HG02623 (cell line): ENCODE measurements at regions not wholly inside any gene's neighbourhood (a gene's known extent, or its start where the extent isn't known, plus 50 kb on each side); places are given as distances from the start of the nearest gene placed in this dataset.
A peak's percentile ranks its signal among the peaks of the same experiment; 100 is the strongest.

Experiments
- ATAC-seq: cut with Tn5 transposase; IDR thresholded peaks from one replicate; pipeline ENCODE4 v1.9.1; 2021; ENCODE audit warnings: moderate library complexity; ENCODE audit not compliant: unreplicated experiment

- no peak for ATAC-seq
These were observed 155.1 kb upstream of the RAI14 start for GRCh38 chr5:34501016-34501415.

- no peak for ATAC-seq
These were observed 154.3 kb upstream of the RAI14 start for GRCh38 chr5:34501840-34502239.

- no peak for ATAC-seq
These were observed 153.5 kb upstream of the RAI14 start for GRCh38 chr5:34502581-34502980.

GRCh38 chr5:34503379-34504253, 152.5 kb upstream of the RAI14 start:
- no peak for ATAC-seq

GRCh38 chr5:34504967-34505366, 151.2 kb upstream of the RAI14 start:
- no peak for ATAC-seq

- no peak for ATAC-seq
These were observed 150.4 kb upstream of the RAI14 start for GRCh38 chr5:34505731-34506130.

GRCh38 chr5:34507933-34508332, 148.2 kb upstream of the RAI14 start:
- no peak for ATAC-seq

- ATAC-seq: no peak
These were observed 146.7 kb upstream of the RAI14 start for GRCh38 chr5:34509392-34509791.

- ATAC-seq: no peak
These were observed 146.1 kb upstream of the RAI14 start for GRCh38 chr5:34510002-34510401.

- ATAC-seq: no peak
These were observed 145.1 kb upstream of the RAI14 start for GRCh38 chr5:34511063-34511462.

GRCh38 chr5:34511481-34511880, 144.6 kb upstream of the RAI14 start:
- no peak for ATAC-seq

- no peak for ATAC-seq
These were observed 144.2 kb upstream of the RAI14 start for GRCh38 chr5:34511915-34512314.

GRCh38 chr5:34516166-34516565, 140.0 kb upstream of the RAI14 start:
- no peak for ATAC-seq

GRCh38 chr5:34516686-34517085, 139.4 kb upstream of the RAI14 start:
- no peak for ATAC-seq

GRCh38 chr5:34517249-34517648, 138.9 kb upstream of the RAI14 start:
- ATAC-seq: no peak

- no peak for ATAC-seq
These were observed 136.5 kb upstream of the RAI14 start for GRCh38 chr5:34519489-34520220.

GRCh38 chr5:34521628-34522290, 134.4 kb upstream of the RAI14 start:
- no peak for ATAC-seq

GRCh38 chr5:34522599-34523386, 133.3 kb upstream of the RAI14 start:
- ATAC-seq: peak; percentile 80

GRCh38 chr5:34523387-34523726, 132.8 kb upstream of the RAI14 start:
- ATAC-seq: peak; percentile 19

GRCh38 chr5:34524123-34524522, 132.0 kb upstream of the RAI14 start:
- ATAC-seq: no peak

GRCh38 chr5:34525761-34526160, 130.4 kb upstream of the RAI14 start:
- no peak for ATAC-seq
